ENCODE measurements at regions not wholly inside any gene's neighbourhood (a gene's known extent, or its start where the extent isn't known, plus 50 kb on each side); places are given as distances from the start of the nearest gene placed in this dataset.

GRCh38 chr7:32263611-32264010 is 193.4 kb upstream of the PDE1C start:
- no peak for DNase-seq (ENCODE audit: low read depth)

DNA sequence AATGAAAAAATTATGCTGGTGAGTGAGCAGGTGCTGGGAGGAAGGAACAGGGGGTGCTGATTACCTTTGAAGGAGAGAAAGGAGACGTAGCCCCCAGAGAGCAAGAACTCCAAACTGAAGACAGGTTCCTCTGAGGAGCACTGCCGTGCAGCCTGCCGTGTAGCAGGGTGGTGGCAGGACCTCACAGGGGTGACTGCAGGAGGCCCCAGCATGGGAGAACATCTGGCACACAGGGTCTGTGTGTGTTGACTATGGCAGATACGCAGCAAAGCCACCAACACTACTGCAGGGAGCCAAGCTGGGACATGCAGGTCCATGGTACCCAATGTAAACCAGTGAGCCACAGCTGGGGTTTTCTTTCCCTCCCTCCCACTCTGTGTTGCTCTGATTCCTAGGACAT is 192.1 kb upstream of the PDE1C start:
- no peak for DNase-seq (ENCODE audit: low read depth)

DNA sequence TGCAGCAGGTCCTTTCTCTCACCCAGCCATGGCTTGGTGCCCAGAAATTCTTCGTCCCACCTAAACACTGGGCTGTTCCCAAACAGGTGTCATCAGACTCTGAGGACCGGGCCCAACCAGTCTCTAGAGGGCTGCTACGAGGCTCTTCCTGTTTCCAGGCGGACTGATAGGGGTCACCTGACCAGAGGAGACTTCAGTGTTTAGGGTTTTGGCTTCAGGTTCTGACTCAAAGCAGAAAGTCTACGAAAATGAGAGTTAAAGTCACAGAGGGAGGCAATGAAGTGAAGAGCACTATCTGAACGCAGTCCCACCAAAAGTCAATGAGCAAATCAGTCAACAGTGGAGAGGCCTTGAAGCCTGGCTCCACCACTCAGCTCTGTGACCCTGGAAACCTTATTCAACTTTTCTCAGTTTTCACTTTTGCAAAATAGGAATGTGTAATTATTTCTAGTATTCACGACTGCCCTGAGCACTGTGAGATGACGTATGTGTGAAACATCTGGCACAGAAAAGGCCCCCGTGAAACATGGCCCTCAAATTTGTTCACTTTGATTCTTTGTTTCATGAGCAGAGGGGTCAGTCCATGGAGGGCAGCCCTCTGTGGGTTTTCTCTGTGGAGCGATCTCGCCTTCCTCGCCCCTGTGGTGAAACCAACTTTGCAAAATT is 189.9 kb upstream of the PDE1C start:
- no peak for DNase-seq (ENCODE audit: low read depth)

GRCh38 chr7:32258265-32258664 is 188.1 kb upstream of the PDE1C start:
- no peak for DNase-seq (ENCODE audit: low read depth)

DNA sequence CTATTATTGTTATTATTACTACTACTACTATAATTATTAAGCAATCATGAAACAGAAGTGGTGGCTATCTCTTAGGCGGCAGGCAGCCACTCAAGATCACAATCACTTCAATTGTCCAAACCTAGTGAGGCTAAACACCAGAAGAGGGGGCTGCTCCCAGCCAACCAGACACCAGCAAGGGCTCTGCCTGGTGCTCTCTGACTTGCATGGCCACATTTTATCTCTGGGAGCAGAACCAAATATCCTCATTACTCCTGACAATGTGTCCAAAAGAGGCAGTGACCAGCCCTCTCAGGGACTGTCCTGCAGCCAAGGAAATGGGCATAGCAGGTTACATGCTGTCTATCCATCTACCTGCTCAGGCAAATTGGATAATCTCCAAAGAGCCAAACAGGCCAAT is 187.4 kb upstream of the PDE1C start:
- no peak for DNase-seq (ENCODE audit: low read depth)

DNA sequence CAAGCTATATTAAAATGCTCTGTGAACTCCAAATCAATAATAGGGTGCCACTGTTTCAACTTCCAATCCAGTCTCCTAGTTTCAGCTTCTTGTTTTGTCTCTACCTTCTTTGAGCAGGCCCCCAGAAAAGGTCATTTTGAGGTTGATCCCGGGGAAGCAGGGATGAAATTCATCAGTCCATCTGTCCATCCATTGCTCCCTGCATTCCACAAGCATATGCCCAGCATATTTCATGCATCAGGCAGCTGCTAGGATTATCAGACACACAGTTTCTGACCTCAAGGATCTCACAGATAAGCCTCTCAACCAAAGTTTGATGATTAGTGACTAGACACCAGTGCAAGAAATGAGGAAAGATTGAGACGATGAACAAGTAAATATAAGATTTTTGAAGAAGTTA is 186.6 kb upstream of the PDE1C start:
- DNase-seq (ENCODE audit: low read depth), result no peak

GRCh38 chr7:32256376-32256775 is 186.2 kb upstream of the PDE1C start:
- no peak for DNase-seq (ENCODE audit: low read depth)

DNA sequence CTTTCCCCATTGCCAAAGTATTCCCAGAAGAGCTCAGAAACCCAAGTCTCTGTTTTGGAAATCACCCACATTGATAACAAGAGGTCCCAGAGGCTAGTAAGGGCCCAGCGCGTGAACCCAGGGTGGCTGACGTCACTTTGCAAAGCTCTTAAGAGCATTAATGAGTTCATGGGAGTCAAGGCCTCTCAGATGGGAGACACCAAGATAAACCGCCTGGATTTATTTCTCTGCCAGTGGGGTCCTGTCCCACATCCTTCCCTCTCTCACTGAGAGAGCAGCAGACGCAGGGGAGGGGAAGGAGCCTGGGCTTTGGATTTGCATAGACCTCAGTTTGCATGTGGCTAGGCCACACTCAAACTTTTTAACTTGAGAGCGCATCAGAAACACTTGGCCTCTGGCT is 184.8 kb upstream of the PDE1C start:
- no peak for DNase-seq (ENCODE audit: low read depth)

DNA sequence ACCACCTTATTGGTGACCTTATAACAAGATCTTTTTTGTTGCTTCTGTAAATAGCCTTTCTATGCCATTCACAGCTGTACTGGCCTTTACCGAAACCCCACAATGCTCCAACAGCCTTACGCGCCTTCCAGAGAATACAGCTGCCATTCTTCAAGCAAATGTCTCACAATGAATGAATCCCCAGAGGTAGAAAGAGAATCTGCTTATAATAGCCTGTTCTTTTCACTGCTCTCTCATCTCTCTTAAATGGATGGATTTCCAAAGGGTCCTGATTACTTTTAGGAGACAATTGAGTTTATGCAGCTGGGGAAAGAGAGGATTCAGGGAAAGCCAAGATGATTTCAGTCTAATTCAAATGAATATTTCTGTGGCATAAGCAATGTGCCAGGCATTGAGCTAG is 183.1 kb upstream of the PDE1C start:
- no peak for DNase-seq (ENCODE audit: low read depth)

- DNase-seq (ENCODE audit: low read depth), result no peak
These were observed 181.5 kb upstream of the PDE1C start for GRCh38 chr7:32251659-32252058.

DNA sequence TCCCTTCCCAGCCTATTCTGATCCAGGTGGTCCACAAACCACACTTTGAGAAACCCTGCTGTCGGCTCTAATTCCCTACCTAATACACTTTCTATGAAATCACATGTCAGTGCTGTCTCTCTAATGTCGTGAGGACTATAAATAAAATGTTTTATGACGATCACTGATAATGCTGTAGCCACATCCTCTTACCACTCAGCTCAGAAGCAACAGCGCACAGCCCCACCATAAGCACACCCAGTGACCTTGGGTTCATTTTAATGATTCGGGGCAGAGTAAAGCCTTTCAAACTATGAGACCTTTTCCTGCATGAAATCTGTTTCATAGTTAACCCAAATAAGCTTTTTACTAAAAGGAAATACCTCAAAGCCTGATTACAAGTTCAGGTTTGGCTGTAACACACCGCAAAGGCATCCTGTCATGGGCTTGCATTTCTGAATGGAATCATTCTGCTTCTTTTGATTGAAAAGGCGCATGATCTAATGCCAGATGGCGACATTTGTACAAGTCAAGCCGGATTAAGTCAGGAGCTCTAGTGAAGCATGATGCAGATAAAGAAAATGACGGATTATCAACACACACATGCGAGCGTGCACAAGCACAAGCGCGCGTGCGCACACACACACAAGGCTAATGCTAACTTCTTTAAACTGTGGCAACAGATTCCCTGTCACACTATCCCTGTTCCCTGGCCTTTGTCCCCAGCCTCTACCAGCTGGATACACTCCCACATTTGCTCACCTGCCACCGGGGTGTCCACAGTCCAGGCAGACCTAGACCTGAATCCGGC is 180.5 kb upstream of the PDE1C start:
- DNase-seq (ENCODE audit: low read depth), result no peak

DNA sequence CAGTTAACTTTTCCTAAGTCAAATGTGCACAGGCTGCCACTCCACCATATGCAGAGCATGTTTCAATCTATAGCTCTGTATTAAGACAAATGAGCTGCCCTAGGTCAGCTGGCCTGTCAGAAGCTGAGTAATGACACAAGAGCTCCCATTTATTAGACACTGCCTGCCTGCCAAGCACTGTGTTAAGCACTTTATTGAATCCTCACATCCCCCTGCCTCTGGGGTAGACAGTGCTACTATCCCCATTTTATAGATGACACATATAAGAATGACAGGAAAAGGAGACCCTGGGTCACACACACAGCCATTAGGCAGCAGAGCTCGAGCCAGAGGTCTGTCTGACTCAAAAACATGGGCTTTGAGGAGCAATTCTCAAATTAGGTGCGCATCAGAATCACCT is 179.8 kb upstream of the PDE1C start:
- no peak for DNase-seq (ENCODE audit: low read depth)

GRCh38 chr7:32248522-32248921 is 178.3 kb upstream of the PDE1C start:
- no peak for DNase-seq (ENCODE audit: low read depth)

DNA sequence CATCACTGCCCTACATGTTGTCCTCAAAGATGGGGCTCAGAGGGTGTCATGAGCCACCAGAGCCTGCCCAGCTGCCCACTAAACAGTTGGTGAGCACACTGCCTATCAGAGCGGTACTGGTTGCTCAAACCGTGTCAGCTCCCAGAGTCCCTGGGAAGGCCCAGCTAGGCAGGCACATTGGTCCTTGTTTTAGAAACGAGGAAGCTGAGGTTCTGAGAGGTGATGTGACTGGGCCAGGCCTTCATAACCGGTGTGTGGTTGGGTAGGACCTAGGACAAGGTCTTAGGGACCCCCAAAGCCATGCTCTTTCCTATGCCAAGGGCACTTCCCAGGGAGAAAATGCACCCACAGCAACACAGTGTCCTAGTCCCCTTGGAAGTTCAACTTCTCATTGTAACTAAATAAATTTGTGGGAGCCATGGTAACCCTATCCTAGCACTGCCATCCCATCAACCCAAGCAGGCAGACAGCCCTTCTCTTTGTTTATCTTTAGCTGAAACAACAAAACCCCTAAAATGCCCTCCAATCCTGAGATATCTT is 174.7 kb upstream of the PDE1C start:
- no peak for DNase-seq (ENCODE audit: low read depth)

DNA sequence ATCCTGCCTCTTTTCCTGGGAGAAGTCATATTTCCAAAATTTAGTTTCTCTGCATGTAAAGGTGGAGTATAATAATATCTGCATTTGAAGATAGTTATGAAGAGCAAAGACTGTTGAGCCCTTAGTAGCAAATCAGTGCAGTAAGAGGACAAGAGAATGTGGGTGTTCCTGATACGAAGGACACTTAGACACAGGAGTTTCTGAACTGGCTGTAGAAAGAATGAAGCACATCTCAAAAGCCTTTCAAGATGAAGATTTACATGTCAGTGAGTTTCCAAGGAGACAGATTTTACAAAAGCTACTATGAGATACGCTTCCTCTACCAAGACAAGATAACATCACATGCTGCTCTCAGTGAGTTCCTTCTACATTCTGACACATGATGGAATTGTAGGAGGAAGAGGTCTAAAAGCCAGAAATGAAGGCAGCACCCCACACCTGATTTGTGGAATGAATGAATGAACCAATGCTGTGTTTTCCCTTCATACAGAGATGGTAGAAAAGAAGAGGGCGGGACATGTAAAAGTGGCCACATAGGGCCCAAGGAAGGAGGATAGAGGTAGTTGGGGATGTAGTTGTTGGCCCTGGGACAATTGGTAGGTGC is 173.6 kb upstream of the PDE1C start:
- no peak for DNase-seq (ENCODE audit: low read depth)

DNA sequence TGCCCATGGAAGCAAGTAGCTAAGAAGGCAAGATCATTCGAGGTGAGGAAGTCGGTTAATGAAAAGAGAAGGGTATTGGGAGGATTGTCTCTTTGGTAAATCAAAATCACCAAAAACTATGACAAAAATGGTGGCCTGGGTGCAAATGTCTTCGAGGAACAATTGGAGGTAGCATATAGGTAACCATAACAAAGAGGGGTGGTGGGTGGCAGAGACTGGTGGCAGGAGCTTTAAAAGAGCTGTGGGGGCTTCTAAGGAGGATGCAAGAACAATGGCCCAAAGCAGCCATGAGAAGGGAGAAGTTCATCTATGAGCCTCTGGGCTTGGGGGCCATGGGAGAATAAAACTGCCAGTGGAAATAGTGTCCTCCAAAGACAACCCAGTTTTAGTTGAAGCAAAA is 172.2 kb upstream of the PDE1C start:
- no peak for DNase-seq (ENCODE audit: low read depth)

GRCh38 chr7:32241636-32242035 is 171.4 kb upstream of the PDE1C start:
- no peak for DNase-seq (ENCODE audit: low read depth)

DNA sequence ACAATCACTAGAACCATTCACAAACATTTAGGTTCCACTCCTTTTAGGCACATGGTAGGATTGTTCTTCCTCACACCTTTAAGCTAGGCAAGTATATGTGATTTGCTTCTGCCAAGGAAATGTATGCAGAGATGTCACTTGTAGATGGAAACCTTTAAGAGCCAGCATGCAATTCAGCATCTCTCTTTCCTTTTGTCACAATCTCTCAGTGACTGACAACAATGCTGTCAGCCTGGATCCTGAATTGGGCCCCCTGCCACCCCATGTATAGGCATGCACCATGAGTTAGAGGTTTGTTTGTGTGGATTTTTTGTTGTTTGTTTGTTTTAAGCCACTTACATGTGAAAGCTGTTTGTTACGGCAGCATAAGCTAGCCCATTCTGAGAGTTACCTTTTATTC is 169.6 kb upstream of the PDE1C start:
- no peak for DNase-seq (ENCODE audit: low read depth)

DNA sequence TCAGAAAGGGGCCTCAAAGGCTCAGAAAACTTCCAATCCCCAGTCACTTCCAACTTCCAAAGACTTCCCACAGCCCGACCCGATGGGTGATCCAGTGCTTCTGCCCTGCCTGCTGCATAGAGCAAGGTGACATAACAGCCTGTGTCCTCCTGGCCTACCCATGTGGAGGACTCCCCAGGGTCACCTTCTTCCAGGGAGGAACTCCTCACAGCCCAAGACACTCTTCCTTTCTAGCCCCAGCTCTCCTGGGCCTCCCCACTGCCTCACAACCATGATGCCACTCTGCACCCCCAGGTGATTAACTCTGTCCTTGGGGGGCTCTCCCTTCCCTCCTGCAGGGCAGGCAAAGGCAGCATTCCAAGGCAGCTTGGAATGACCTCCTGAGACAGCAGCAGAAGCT is 158.4 kb upstream of the PDE1C start:
- no peak for DNase-seq (ENCODE audit: low read depth)

- no peak for DNase-seq (ENCODE audit: low read depth)
These were observed 157.5 kb upstream of the PDE1C start for GRCh38 chr7:32227746-32228145.

DNA sequence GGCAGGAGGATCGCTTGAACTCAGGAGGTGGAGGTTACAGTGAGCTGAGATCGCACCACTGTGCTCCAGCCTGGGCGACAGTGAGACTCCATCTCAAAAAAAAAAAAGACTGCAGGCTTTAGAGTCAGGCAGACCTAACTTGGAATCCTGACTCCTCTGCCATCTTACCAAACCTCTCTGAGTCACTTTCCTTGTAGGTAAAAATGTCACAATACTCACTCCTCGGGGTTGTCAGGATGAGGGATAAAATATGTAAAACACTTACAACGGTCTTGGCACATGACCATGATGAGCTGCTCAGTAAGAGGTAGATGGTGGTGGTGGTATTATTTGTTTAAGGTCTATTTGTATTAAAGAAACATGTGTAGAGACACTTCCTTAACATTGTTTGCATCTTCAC is 154.1 kb upstream of the PDE1C start:
- DNase-seq (ENCODE audit: low read depth), result no peak

- DNase-seq (ENCODE audit: low read depth), result no peak
These were observed 153.5 kb upstream of the PDE1C start for GRCh38 chr7:32223721-32224120.

- no peak for DNase-seq (ENCODE audit: low read depth)
These were observed 153.0 kb upstream of the PDE1C start for GRCh38 chr7:32223071-32223650.
